ENCODE measurements at regions not wholly inside any gene's neighbourhood (a gene's known extent, or its start where the extent isn't known, plus 50 kb on each side); places are given as distances from the start of the nearest gene placed in this dataset.

DNA sequence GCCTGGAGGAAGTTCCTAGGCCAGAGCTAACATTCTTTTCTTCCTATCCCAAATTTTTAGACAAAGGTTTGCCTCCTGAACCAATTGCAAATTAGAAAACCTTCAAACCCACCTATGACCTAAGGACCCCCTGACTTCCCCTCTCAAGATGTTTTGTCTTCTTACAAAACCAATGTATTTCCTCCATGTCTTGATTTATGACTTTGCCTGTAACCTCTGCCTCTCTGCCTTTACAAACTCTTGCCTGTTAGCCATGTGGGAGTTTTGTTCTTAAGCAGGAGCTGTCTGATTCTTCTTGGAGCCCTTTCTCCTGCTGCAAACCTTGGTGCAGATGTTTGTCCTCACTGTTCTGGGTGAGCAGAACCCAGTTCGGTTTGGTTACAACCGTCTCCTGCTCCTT lies 222.3 kb upstream of the BOD1L1 start:
- DNase-seq = no peak

DNA sequence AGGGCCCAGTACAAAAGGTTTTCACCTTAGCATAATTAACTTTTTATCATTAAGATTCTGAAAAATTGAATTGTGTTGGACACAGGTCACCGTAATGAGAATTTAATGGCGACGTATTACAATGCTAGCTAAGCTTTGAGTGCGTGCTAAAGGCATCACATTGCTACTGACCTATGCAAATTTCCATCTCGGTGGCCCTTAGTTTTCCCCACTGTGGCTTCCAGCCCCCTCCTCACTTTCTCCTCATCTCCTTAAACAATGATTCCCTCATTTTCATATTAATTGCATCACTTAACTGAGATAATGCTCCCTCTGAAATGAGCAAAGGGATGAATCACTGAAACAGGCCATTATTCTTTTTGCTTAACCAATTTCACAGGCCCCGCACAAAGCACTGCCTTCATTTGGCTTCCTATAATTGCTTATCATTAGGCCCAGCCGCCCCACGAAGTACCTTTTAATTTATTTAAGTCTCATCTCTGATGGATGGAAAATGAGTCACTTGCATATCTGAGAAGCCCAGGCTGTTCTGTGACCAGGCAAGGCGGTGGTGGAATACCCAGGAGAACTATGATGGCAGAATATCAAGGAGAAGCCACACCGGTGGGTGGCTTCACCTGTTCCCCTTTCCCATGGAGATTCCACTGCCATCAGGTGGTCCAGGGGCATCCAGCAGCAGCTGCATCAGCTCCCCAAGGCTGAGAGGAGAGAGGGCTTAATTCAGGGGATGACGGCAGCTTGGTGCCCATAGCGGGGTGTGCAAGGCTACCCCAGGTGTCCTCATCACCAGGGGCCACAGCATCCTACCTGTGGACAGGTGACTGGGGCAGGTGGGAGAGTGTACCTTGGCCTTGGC lies 223.8 kb upstream of the BOD1L1 start:
- DNase-seq = no peak

DNA sequence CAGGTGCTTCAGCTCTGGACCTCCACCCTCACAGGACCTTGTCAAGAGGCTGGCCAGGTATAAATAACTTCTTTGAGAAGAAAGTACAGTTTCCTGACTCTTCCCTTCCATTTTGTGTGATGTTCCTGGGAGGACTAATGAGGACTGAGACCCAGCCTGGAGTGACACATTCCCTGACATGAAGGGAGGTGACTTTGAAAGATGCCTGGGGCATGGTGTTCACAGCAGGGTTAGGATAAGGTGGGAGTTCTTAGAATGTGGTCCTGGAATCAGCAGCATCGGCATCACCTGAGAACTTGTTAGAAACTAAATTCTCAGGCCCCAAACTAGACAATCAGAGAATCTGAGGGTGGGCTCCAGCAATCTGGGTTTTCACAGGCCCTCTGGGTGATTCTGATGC lies 224.9 kb upstream of the BOD1L1 start:
- no peak for DNase-seq

DNA sequence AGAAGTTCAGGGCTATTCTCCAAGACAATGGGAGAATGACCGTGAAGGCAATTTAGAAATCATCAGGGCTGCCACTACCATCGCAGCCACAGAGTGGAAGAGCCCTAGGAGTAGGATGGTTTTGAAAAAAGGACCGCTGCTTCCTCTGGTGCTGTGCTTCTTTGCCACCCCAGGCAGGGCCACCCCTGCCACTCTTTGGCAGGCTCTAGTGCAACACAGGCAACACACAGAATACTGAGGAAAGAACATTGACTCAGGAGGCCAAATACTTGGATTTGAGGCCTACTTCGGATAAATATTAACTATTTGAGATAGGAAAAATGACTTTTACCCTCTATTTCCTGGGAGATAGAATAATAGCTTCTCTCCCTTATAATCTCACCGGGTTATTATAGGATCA lies 228.9 kb upstream of the BOD1L1 start:
- DNase-seq = no peak

DNA sequence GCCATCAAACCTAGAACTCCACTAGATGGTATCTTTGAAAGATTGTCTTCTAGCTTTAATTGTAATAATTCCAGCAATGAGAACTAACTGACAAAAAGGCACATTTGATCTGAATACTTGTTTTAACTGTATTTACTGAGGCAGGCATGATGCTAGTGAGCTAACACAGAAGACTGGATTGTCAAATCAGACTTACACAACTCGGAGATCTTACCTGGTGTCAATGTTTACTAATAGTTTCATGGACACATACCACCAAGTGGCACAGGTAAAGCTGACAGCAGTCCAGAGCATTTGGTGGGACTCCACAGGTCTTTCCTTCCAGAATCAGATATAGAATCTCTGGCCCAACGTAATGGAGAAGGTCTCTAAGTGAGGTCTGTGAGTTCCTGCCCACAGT lies 229.9 kb upstream of the BOD1L1 start:
- no peak for DNase-seq

DNA sequence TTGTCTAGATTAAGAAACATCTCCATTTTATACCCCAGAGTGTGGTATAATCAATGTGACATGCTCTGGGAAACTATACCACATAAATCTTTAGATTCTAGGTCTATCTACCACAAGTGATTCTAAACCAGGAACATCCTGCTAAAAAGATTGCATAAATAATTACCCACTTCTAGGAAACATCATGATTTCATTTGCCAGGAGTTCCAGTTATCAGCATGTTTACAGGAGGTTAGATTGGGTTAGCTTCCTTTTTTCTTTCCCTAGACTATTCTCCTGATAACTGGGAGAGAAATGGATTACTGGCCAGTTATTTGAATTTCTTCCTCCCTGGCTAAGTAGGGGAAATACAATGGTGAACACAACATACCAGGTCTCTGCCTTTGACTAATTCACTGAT lies 230.3 kb upstream of the BOD1L1 start:
- DNase-seq = no peak

DNA sequence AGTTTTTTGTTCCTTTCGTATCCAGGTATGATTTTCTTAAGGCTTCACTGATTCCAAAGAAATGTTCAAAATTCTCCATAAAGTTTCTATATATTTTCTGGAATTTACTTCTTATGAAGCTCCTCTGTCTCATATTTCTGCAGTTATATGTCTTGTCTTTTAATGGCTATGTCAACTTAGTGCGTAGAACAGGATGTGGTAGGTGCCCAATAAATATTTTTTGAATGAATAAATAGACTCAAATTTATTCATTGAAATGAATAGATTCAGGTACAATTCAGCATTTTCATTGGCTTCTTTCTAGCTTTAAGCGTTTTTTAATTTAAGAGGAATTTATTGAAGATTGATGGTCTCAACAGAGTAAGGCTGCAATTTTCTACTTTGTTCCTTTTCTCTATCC lies 231.9 kb upstream of the BOD1L1 start:
- no peak for DNase-seq

DNA sequence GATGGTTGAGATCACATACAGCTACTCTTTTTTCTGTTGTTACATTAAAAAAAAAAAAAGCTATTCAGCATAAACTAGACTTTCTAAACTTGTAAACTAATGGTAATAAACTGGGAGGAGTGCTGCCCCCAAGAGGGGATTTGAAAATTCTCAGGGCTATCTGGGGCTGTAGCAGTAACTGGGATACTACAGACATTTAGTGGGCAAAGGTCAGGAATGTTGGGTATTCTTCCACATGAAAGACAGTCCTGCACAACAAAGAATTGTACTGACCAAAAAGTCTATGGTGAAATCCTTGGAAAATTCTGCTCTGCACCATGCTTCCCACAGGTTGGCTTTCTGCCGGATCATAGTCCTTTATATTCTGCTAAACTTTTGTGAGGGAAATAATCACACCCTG lies 232.6 kb upstream of the BOD1L1 start:
- no peak for DNase-seq

DNA sequence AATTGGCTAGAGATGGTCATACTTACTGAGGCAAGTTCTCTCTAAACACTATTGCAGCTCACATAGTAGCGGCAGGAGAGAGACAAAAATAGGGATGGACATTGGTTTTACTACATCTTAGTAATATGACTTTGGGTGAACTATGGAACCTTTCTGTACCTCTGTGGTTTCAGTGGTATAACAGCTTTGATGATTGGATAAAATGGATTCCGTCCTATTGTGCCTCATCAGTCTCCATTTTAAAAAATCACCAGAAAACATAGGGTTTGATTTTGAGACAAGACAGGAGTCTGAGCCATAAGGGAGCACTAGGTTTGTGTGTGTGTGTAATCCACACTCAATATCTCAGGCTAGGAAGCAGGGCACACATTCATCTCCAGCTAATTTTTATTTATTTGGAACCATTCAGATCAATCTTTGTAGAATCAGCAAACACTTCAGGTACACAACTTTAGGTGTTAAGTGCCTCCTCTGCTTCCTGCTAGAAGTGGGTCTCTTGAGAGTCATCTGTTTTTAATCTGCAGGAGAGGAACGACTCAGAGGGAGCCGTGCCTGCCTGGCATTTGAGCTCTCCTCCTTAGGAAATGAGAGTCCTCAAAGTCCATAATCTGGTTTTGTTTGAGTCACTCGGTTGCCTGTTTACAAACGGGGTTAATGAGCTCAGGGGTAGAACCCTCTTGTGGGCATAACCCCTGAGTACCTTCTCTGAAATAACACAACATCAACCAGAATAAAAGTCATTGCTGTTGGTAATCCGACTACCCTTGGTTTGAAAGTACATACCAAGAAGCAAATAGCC lies 238.5 kb upstream of the BOD1L1 start:
- DNase-seq = no peak

DNA sequence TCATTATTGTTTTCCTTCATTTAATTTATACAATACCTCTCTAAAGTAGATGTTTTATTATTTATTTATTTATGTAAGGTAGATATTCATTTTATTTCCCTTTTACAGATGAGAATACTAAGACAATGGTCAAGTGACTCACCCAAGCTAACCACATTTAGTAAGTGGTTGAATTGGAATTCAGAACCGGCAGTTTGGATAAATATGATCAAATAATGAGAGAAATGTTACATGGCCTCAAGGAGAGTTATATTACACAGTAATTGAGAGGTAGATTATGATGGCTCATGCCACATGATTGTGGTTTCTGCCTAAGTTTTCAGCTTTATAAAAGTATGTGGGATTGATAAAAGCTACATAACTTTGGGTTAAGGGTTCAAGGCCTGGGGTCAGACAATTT lies 239.4 kb upstream of the BOD1L1 start:
- DNase-seq = no peak

DNA sequence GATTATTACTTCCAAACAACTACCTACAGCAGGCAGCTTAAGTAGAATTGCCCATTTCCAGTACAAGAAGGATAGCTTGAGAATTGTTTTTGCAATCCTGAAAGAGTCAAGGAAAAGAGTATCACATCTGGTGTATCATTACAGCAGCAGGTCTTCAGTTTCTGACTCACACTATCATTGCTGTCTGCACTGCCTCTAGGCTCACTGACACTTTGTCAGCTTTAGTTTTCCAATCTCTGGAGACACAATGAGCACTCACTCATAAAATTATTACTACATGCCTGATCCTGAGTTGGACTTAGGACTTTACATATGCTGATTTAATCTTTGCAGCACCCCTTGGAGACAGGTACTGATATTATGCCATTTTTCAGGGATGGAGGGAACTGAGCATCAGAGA lies 244.6 kb upstream of the BOD1L1 start:
- DNase-seq = no peak

DNA sequence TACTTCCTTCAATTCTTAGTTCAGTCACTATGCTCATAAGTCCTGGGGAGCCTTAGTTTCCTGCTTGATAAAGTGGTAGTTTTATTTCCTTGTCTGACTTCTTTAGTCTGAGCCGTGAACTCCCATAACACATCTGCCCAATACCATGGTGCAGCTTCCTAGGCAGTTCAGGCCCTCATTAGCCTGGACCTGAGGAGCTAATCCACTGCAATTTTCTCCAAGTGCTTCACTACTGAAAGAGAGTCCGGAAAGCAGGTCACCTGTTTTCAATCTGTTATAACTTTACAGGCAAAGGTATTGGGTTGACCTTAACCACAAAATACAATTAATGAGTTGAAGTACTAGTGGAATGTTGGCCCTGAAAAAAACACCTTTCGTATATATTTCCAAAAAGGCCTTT lies 245.4 kb upstream of the BOD1L1 start:
- no peak for DNase-seq

DNA sequence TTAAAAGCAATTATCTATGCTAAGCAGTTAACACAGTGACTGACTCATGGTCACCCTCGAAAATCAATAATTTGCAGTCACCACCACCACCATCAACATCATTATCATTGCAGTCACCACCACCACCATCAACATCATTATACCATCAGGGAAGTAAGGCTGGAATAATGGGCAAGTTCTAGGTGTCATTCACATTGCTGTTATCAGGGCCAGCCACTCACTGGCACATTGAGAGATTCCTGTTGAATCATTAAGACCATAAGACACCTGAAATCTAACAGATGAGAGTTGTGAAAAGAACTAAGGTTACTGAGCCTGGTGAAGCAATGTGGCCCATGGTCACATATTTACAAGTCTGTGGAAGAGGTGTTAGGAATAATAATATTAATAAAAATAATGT lies 247.7 kb upstream of the BOD1L1 start:
- DNase-seq = no peak

DNA sequence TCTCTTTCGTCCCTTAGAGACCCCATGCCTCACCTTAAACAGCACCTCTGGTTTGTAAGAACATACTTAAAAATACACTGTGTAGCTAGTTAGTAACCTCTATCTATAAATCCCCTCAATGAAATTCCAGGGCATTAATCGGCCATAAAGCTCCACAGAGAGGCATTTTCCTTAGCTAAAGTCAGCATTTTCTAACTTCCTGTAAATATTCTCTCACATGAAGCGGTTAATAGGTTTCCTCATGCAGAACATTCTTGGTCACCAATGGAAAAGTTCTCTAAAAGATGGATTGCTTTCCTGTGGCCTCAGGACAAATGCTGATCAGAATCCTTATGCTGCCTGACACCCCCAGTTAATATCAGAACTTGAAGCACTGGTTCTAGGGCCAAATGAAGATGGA lies 248.6 kb upstream of the BOD1L1 start:
- no peak for DNase-seq

DNA sequence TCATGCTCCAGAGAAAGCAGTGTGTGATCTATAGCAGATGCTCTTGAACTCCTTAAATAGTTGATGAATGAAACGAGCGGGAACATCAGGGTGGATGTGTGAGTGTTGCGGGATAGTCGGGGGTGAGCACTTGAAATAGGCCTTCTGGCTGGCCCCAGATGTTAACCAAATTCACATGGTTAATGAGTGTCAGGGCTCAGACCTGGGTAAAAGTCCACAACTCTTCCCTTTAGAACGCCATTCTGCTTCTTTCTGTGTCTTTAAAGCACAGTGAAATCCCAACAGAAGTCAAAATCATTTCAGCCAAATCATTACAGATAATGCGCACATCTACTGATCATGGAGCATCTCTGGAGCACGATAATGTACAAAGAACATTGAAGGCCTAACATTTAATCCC lies 249.4 kb upstream of the BOD1L1 start:
- no peak for DNase-seq

DNA sequence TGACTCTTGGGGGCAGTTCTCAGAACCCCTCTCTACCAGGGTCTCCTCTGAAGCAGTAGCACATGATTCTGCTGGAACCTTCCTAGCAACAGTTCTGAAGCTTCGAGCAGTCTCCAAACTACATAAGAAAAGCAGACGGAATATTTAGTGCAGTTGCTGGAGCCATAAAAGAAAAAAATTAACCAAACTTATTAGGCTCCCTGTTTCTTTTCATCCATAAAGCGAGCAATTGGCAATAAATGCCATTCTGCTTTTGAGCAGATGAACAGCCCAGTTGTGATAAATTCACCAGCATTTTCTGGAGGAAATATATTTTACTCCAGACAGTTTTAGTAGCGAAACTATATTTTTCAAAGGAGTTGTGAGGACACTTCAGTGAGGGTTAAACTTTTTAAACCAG lies 250.1 kb upstream of the BOD1L1 start:
- no peak for DNase-seq

DNA sequence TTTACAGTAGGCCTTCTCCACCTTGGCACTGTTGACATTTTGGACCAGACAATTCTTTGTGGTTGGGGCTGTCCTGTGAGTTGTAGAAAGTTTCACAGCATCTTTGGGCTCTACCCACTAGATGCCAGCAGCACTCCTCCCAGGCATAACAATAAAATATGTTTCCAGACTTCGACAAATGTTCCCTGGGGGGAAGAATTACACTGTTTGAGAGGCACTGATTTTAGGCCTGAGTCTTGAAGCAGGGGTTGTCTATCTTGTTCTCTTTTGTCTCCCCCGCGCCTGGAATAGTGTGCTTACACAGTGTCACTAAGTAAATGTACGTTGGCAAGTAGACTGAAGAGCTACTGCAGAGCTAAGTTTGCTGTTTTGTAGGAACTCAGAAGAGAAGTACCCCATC lies 254.4 kb upstream of the BOD1L1 start:
- no peak for DNase-seq

DNA sequence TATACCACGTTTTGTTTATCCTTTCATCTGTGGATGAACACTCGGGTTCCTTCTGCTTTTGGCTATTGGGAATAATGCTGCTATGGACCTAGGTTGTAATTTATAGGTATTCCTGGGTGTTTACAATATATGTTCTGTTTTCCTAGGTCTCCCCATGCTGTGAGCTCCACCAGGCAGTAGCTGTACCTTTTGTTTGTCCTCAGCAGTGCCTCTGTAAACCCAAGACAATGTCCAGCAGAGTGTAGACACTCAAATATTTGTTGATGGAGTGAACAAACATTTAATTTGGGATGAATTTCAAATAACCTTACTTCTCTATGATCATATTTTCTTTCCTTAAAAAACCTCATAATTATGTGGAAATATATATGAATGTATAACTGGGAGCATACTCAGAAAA lies 259.5 kb upstream of the BOD1L1 start:
- DNase-seq = no peak

DNA sequence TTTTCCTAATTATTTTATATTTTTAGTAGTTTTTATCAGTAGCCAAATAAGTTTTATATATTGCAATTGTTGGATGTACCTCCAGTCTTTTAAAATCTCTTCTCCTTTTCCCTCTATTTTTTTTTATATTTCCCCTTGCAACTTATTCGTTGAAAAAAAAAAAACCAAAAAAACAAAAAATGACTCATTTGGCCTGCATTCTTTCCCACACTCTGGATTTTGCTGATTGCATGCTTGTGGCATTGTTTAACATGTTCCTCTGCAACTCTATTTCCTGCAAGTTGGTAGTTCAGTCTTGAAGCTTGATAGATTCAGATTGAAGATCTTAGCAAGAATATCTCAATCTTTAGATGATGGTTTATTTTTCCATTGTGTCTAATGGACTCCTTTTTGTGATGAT lies 260.6 kb upstream of the BOD1L1 start:
- peak in 1 of 3 donors; percentile 81 for DNase-seq

DNA sequence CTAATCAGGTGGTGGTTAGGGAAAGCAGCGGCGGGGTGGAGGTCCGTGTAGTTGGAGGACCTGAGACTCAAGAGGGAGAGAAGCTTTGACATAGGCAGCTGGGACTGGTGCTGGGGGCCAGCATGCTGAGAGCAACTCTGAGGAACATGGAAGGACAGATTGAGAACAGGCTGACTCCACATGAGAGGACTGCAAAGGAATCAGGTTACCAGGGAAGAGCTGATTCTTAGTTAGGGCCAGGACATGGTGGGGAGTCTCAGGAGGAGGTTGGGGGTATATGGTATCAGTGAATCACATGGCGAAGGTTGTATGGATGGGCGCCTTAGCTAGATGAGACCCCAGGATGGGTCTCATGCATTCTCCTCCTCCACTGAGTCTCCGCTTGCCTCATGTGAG lies 264.0 kb upstream of the BOD1L1 start:
- DNase-seq = no peak

DNA sequence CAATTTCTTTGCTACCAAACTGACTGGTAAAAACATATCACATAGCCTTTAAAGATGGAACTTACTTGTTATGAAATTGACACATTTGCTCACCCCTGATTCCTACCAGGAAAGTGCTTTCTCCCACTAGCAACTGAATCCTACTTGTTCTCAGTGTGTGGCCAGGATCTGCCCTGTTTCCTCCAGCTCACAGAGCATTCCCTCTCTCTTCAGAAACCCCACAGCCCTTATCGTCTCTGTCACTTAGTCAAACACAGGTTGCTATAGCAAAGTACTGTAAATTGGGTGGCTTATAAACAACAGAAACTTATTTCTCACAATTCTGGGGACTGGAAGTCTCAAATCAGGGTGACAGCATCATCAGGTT lies 265.2 kb upstream of the BOD1L1 start:
- peak in 2 of 3 donors; percentile 25 to 38 for DNase-seq

DNA sequence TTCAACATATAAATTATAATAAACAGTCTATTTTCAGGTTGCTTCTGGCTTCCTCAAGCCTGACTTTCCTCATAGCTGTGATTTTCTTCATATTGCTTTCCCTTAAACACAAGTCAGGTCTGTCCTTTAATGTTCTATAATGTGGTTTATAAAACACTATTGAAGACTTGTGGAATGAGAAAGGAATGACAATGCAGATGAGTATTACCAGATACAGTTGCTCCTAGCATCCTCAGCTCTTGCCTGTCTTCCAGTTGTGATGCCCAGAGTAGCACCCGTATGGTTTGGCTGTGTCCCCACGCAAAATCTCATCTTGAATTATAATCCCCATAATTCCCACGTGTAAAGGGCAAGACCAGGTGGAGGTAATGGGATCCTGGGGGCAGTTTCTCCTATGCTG lies 265.7 kb upstream of the BOD1L1 start:
- DNase-seq = no peak

DNA sequence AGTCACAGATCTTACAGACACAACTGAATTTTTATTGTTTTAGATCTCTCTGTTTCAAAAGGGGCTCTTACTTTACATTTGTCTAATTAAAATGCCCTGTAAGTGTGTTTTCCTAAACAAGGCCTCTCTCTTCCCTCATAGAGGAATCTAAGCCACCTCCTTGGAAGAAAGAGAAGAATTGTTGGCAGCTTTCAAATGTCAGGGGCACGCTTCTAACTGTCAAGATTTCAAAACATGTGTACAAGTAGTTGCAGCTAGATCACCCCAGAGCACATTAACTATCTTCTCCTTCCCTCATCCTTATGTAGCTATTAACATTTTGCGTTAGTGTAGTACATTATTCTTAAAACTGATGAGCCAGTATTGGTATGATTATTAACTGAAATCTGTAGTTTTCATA lies 266.5 kb upstream of the BOD1L1 start:
- DNase-seq = no peak

DNA sequence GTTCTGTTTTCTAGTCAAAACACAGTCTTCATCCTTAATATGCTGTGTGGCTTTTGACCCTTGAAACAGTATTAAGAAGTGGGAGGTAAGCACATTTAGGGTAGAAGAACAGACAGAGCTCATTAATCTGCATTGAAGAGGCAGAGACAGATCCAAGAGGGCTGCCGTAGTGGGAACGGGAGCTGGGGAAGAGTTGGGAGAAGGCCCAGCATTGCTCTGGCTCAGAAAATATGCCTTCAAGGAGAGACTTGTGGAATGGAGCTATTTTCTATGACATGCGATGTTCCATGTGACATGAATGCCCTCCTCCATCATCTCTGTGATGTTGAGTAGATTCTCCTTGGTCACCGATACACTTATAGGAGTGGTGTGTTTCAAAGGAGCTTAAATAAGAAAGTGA lies 273.3 kb upstream of the BOD1L1 start:
- DNase-seq = no peak

Data from muscle of back (tissue), 3 donors.